Ovary (tissue), 7 donors: ENCODE measurements at regions not wholly inside any gene's neighbourhood (a gene's known extent, or its start where the extent isn't known, plus 50 kb on each side); places are given as distances from the start of the nearest gene placed in this dataset.

Source experiments
- DNase-seq, 5 donors: peaks; one replicate each; pipeline ENCODE4 v3.0.0-alpha.2; 2019 to 2020
- H3K27ac ChIP-seq, 2 donors: fragments of 200-600 bp; one replicate each; pipeline versions ENCODE4 v1.5.1 to v1.8.0; 2019 to 2022
- H3K27me3 ChIP-seq: fragments of 200-600 bp; one replicate; pipeline ENCODE4 v1.8.0; 2022
- H3K36me3 ChIP-seq: fragments of 200-600 bp; sonication (generic); one replicate; pipeline ENCODE4 v1.5.1; 2019
- H3K4me1 ChIP-seq: one replicate; pipeline ENCODE4 v1.8.1; 2013; ENCODE audit warnings: mild to moderate bottlenecking, moderate library complexity; ENCODE audit not compliant: insufficient read depth
- H3K4me3 ChIP-seq: fragments of 200-600 bp; sonication (generic); one replicate; pipeline ENCODE4 v1.5.1; 2017
- H3K9me3 ChIP-seq, 2 donors: fragments of 200-600 bp in 1 of 2; sonication (generic) in 1 of 2; one replicate each; pipeline versions ENCODE4 v1.5.1 to v1.8.1; 2013 to 2019; ENCODE audit warnings: mild to moderate bottlenecking in 1 of 2, moderate library complexity in 1 of 2
- CTCF ChIP-seq, 3 donors: fragments of 450-650 bp in 2 of 3; fragments of 200-600 bp in 1 of 3; IDR thresholded peaks; one replicate each; pipeline versions ENCODE4 v1.5.1 to v1.8.0; 2016 to 2022; ENCODE audit warnings: antibody characterized with exemption in 3 of 3, mild to moderate bottlenecking in 1 of 3
- EP300 ChIP-seq: sonication (generic); formaldehyde crosslinking; IDR thresholded peaks from one replicate; pipeline ENCODE4 v1.6.1; 2017; ENCODE audit warnings: antibody characterized with exemption
- POLR2A ChIP-seq: fragments of 450-650 bp; IDR thresholded peaks from one replicate; pipeline ENCODE4 v1.6.1; 2017; ENCODE audit warnings: antibody characterized with exemption, mild to moderate bottlenecking, moderate library complexity
- WGBS, 3 donors: extraction: QIAGEN DNeasy Blood & Tissue Kit in 1 of 3; methylation state at CpG; one replicate each; pipeline versions ENCODE4 v1.1.5 to v1.1.7; 2013 to 2017; 5-methylcytosine and 5-hydroxymethylcytosine counted together
- intact Hi-C, 4 donors: fragments of 100-400 bp; cut with DNase I; formaldehyde crosslinking; loops; one replicate each; pipeline versions ENCODE4 v1.11.0 to v1.15.1; 2022 to 2023
- donor health status: DM: no; HTN: no; CAD: no; lungs with moderate emphysema.
- donor health status: DM: no; HTN: no; CAD: no.
- donor health status: Bipolar disorder and iron deficiency.
- donor health status: DM: no; HTN: no; CAD: no.
- donor health status: DM: yes; HTN: yes; CAD: no.

- no peaks in the 10 kb centered on the region for H3K9me3 ChIP-seq
- 56 to 62% (median 62%) methylated on average over 11 of the region's 11 CpGs for WGBS, 3 donors
- H3K4me1 ChIP-seq: no peaks in the 10 kb centered on the region
- DNase-seq: no peak
- no peak for TF ChIP-seq POLR2A
- no peak for TF ChIP-seq CTCF (IDR thresholded peaks at IDR 0.05)
- TF ChIP-seq EP300: no peak
- H3K36me3 ChIP-seq: no peaks in the 10 kb centered on the region
- H3K4me3 ChIP-seq: no peak overlapping the region
- H3K27ac ChIP-seq: no peak overlapping the region
- H3K27me3 ChIP-seq: no peaks in the 10 kb centered on the region
- intact Hi-C loops: no loop called here
Observed at GRCh38 chr17:79484600-79485418, 126.0 kb downstream of the RBFOX3 start.

GRCh38 chr17:79483842-79484241, 127.0 kb downstream of the RBFOX3 start:
- intact Hi-C loops: no loop called here
- TF ChIP-seq EP300 (no peak), POLR2A (no peak), CTCF (IDR thresholded peaks at IDR 0.05) (no peak)
- no peaks in the 10 kb centered on the region for H3K9me3 ChIP-seq
- WGBS, 3 donors: 36 to 51% (median 36%) methylated on average over 5 of the region's 5 CpGs
- no peaks in the 10 kb centered on the region for H3K4me1 ChIP-seq
- DNase-seq: no peak
- H3K36me3 ChIP-seq: no peaks in the 10 kb centered on the region
- H3K27ac ChIP-seq: no peak overlapping the region
- H3K4me3 ChIP-seq: no peak overlapping the region
- H3K27me3 ChIP-seq: no peaks in the 10 kb centered on the region

- H3K27me3 ChIP-seq: no peaks in the 10 kb centered on the region
- DNase-seq: no peak
- no peak overlapping the region for H3K4me3 ChIP-seq
- H3K36me3 ChIP-seq: no peaks in the 10 kb centered on the region
- H3K9me3 ChIP-seq: no peaks in the 10 kb centered on the region
- no peaks in the 10 kb centered on the region for H3K4me1 ChIP-seq
- no peak overlapping the region for H3K27ac ChIP-seq
- intact Hi-C loops: no loop called here
- WGBS, 3 donors: 17 to 20% (median 18%) methylated on average over 16 to 17 of the region's 17 CpGs
- TF ChIP-seq CTCF (IDR thresholded peaks at IDR 0.05) (no peak), EP300 (no peak), POLR2A (no peak)
Observed at GRCh38 chr17:79482727-79483521, 127.9 kb downstream of the RBFOX3 start.

- intact Hi-C loops: no loop called here
- no peak for DNase-seq
- no peaks in the 10 kb centered on the region for H3K36me3 ChIP-seq
- TF ChIP-seq POLR2A (no peak), EP300 (no peak), CTCF (IDR thresholded peaks at IDR 0.05) (no peak)
- no peaks in the 10 kb centered on the region for H3K4me1 ChIP-seq
- 82 to 89% (median 82%) methylated on average over 10 of the region's 10 CpGs for WGBS, 3 donors
- H3K27ac ChIP-seq: no peak overlapping the region
- H3K9me3 ChIP-seq: no peaks in the 10 kb centered on the region
- no peaks in the 10 kb centered on the region for H3K27me3 ChIP-seq
- H3K4me3 ChIP-seq: no peak overlapping the region
Observed at GRCh38 chr17:79479876-79480275, 131.0 kb downstream of the RBFOX3 start.
